H1 (cell line): ENCODE measurements at regions not wholly inside any gene's neighbourhood (a gene's known extent, or its start where the extent isn't known, plus 50 kb on each side); places are given as distances from the start of the nearest gene placed in this dataset.

Source experiments
- CTCF ChIP-seq, 3 experiments: IDR thresholded peaks; 1 replicate in 2 of 3; 2 replicates in 1 of 3; pipeline versions ENCODE4 v1.5.1 to v1.6.1; 2011; ENCODE audit warnings: low read length in 3 of 3, mild to moderate bottlenecking in 3 of 3, inconsistent platforms in 2 of 3, low read depth in 1 of 3, moderate library complexity in 1 of 3; ENCODE audit not compliant: insufficient read depth in 1 of 3; ENCODE audit errors: control extremely low read depth in 1 of 3
- EZH2 ChIP-seq: fragments of 200-600 bp; sonication (generic); IDR thresholded peaks from 2 replicates; pipeline ENCODE4 v1.7.1; 2012; ENCODE audit warnings: low read depth, mild to moderate bottlenecking, moderate library complexity, low read length, inconsistent platforms; ENCODE audit not compliant: severe bottlenecking
- KDM1A ChIP-seq: fragments of 200-600, 300-600 bp; sonication (generic); IDR thresholded peaks from 2 replicates; pipeline ENCODE4 v1.7.1; 2016; ENCODE audit warnings: mild to moderate bottlenecking, low read length, borderline replicate concordance
- MAX ChIP-seq: IDR thresholded peaks from 2 replicates; pipeline ENCODE4 v1.6.1; 2012; ENCODE audit warnings: inconsistent platforms
- RFX5 ChIP-seq: IDR thresholded peaks from 2 replicates; pipeline ENCODE4 v1.6.1; 2011; ENCODE audit warnings: low read depth, low read length, improper control_type of control experiment, borderline replicate concordance
- TBP ChIP-seq: IDR thresholded peaks from 2 replicates; pipeline ENCODE4 v1.6.1; 2011; ENCODE audit warnings: low read depth, low read length, improper control_type of control experiment

GRCh38 chr7:106811472-106811871, 53.6 kb upstream of the PIK3CG start:
- TF ChIP-seq EZH2: no peak
- no peak for TF ChIP-seq KDM1A
- TF ChIP-seq MAX: no peak
- no peak for TF ChIP-seq TBP
- no peak for TF ChIP-seq CTCF (IDR thresholded peaks at IDR 0.05; ENCODE audit: control extremely low read depth in 1 of 3, insufficient read depth in 1 of 3, low read depth in 1 of 3, low read length in 3 of 3)
- TF ChIP-seq RFX5: no peak
